ENCODE measurements at regions not wholly inside any gene's neighbourhood (a gene's known extent, or its start where the extent isn't known, plus 50 kb on each side); places are given as distances from the start of the nearest gene placed in this dataset.
A peak's percentile ranks its signal among the peaks of the same experiment; 100 is the strongest.
"Not testable (repeated sequence)": the region's sequence is repeated elsewhere in the genome, so short reads cannot be mapped to it uniquely, and the experiment has no call there.

DNA sequence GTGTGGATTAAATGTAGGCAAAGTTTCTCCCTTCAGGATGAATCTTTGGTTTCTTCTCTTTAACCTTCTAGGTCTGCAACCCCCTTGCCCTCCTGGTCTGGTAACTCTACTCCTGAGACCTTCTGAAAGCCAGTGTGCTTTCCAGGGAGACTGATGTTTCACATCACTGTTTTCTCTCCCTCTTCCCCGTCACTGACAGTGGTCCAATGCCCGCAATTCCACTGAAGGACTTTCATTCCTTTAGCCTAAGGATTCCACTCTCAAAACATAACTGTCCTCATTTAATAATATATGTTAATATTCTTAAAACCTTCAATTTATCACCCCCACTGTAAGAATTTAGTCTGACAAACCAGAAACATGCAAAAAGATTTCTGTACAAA is 101.5 kb upstream of the CPNE4 start:
- 50% methylated on average over 2 of the region's 2 CpGs; no CpG with 5 or more reads in 1 of the 2 experiments for WGBS, 2 experiments (ENCODE audit: insufficient coverage in 2 of 2)
- H3K27ac ChIP-seq (ENCODE audit: low read depth, low read length, severe bottlenecking): peak overlapping the region; percentile 78
- peaks cover 24% of the 10 kb centered on the region for H3K4me1 ChIP-seq (ENCODE audit: control insufficient read depth, insufficient read depth, low read length, poor library complexity, severe bottlenecking)
- H3K4me3 ChIP-seq (ENCODE audit: extremely low read depth, insufficient read depth, low read length, poor library complexity, severe bottlenecking): no peak overlapping the region
- H3K36me3 ChIP-seq (ENCODE audit: control insufficient read depth, insufficient read depth, low read length): no peaks in the 10 kb centered on the region
- no peaks in the 10 kb centered on the region for H3K9me3 ChIP-seq (ENCODE audit: control insufficient read depth, low read length)

DNA sequence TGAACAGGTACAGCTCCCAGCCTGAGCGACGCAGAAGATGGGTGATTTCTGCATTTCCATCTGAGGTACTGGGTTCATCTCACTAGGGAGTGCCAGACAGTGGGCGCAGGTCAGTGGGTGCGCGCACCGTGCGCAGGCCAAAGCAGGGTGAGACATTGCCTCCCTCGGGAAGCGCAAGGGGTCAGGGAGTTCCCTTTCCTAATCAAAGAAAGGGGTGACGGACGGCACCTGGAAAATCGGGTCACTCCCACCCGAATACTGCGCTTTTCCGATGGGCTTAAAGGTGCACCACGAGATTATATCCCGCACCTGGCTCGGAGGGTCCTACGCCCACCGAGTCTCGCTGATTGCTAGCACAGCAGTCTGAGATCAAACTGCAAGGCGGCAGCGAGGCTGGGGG is 102.1 kb upstream of the CPNE4 start:
- not testable (repeated sequence) for H3K9me3 ChIP-seq (ENCODE audit: control insufficient read depth, low read length); H3K27ac ChIP-seq (ENCODE audit: low read depth, low read length, severe bottlenecking); H3K36me3 ChIP-seq (ENCODE audit: control insufficient read depth, insufficient read depth, low read length); H3K4me3 ChIP-seq (ENCODE audit: extremely low read depth, insufficient read depth, low read length, poor library complexity, severe bottlenecking)
- WGBS, 2 experiments (ENCODE audit: insufficient coverage in 2 of 2): 41 to 47% methylated on average over 12 to 14 of the region's 23 CpGs
- H3K4me1 ChIP-seq (ENCODE audit: control insufficient read depth, insufficient read depth, low read length, poor library complexity, severe bottlenecking): peaks cover 24% of the 10 kb centered on the region

GRCh38 chr3:132145833-132146232 is 111.0 kb upstream of the CPNE4 start:
- WGBS, 2 experiments (ENCODE audit: insufficient coverage in 2 of 2): 82% methylated on average over 1 of the region's 2 CpGs; no CpG with 5 or more reads in 1 of the 2 experiments
- Histone ChIP-seq H3K9me3 (ENCODE audit: control insufficient read depth, low read length) (no peaks in the 10 kb centered on the region), H3K4me3 (ENCODE audit: extremely low read depth, insufficient read depth, low read length, poor library complexity, severe bottlenecking) (no peak overlapping the region), H3K36me3 (ENCODE audit: control insufficient read depth, insufficient read depth, low read length) (no peaks in the 10 kb centered on the region), H3K27ac (ENCODE audit: low read depth, low read length, severe bottlenecking) (no peak overlapping the region), H3K4me1 (ENCODE audit: control insufficient read depth, insufficient read depth, low read length, poor library complexity, severe bottlenecking) (no peaks in the 10 kb centered on the region)

DNA sequence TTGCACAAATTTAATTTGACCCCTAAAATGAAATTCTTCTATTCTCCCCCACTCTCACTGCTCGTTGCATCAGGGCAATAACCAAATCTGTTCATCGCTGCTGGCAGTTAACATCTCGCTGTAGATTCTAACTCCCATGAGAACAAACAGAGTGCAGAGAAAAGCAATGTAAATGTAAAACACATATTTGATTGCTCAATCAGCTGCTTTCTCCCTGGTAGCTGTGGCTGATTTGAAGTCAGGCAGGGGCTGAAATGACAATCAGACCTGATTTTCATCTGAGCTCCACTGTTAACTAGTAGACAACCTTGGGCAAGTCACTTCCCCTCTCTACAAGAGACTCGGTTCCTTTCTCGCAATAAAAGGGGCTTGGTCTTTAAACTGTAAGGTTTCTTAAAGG is 119.8 kb upstream of the CPNE4 start:
- H3K36me3 ChIP-seq (ENCODE audit: control insufficient read depth, insufficient read depth, low read length): no peaks in the 10 kb centered on the region
- no peak overlapping the region for H3K27ac ChIP-seq (ENCODE audit: low read depth, low read length, severe bottlenecking)
- no peaks in the 10 kb centered on the region for H3K9me3 ChIP-seq (ENCODE audit: control insufficient read depth, low read length)
- 100% methylated on average over 1 to 3 of the region's 5 CpGs for WGBS, 2 experiments (ENCODE audit: insufficient coverage in 2 of 2)
- no peaks in the 10 kb centered on the region for H3K4me1 ChIP-seq (ENCODE audit: control insufficient read depth, insufficient read depth, low read length, poor library complexity, severe bottlenecking)
- H3K4me3 ChIP-seq (ENCODE audit: extremely low read depth, insufficient read depth, low read length, poor library complexity, severe bottlenecking): no peak overlapping the region

GRCh38 chr3:132159145-132159544 is 124.3 kb upstream of the CPNE4 start:
- H3K36me3 ChIP-seq (ENCODE audit: control insufficient read depth, insufficient read depth, low read length): no peaks in the 10 kb centered on the region
- WGBS, 2 experiments (ENCODE audit: insufficient coverage in 2 of 2): 100% methylated on average over 1 of the region's 2 CpGs
- no peak overlapping the region for H3K27ac ChIP-seq (ENCODE audit: low read depth, low read length, severe bottlenecking)
- no peaks in the 10 kb centered on the region for H3K9me3 ChIP-seq (ENCODE audit: control insufficient read depth, low read length)
- H3K4me3 ChIP-seq (ENCODE audit: extremely low read depth, insufficient read depth, low read length, poor library complexity, severe bottlenecking): no peak overlapping the region
- H3K4me1 ChIP-seq (ENCODE audit: control insufficient read depth, insufficient read depth, low read length, poor library complexity, severe bottlenecking): no peaks in the 10 kb centered on the region

DNA sequence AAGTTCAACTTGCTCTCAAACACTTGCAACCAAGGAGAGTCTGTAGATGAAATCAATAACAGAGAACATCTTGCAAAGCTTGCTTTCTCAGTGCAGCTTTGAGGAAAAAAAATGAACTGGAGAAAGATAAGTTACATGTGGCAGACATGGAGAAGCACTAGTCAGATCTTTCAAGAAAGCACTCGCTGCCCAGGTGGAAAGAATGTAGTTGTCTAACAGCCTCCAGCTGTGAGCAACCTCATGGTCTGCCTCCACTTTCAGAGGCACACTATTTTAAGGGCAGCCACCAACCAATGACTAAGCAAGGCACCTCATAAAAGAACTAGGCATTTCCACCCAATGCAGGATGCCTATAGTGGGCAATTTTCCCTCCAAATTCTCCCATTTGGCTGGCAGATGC is 125.4 kb upstream of the CPNE4 start:
- 86% methylated on average over 1 of the region's 1 CpG; no CpG with 5 or more reads in 1 of the 2 experiments for WGBS, 2 experiments (ENCODE audit: insufficient coverage in 2 of 2)
- H3K9me3 ChIP-seq (ENCODE audit: control insufficient read depth, low read length): no peaks in the 10 kb centered on the region
- no peak overlapping the region for H3K27ac ChIP-seq (ENCODE audit: low read depth, low read length, severe bottlenecking)
- no peaks in the 10 kb centered on the region for H3K4me1 ChIP-seq (ENCODE audit: control insufficient read depth, insufficient read depth, low read length, poor library complexity, severe bottlenecking)
- no peak overlapping the region for H3K4me3 ChIP-seq (ENCODE audit: extremely low read depth, insufficient read depth, low read length, poor library complexity, severe bottlenecking)
- no peaks in the 10 kb centered on the region for H3K36me3 ChIP-seq (ENCODE audit: control insufficient read depth, insufficient read depth, low read length)

GRCh38 chr3:132161608-132162007 is 126.8 kb upstream of the CPNE4 start:
- H3K36me3 ChIP-seq (ENCODE audit: control insufficient read depth, insufficient read depth, low read length): no peaks in the 10 kb centered on the region
- no peak overlapping the region for H3K27ac ChIP-seq (ENCODE audit: low read depth, low read length, severe bottlenecking)
- H3K4me1 ChIP-seq (ENCODE audit: control insufficient read depth, insufficient read depth, low read length, poor library complexity, severe bottlenecking): no peaks in the 10 kb centered on the region
- H3K4me3 ChIP-seq (ENCODE audit: extremely low read depth, insufficient read depth, low read length, poor library complexity, severe bottlenecking): no peak overlapping the region
- no CpG with 5 or more reads among the region's 1 CpG for WGBS, 2 experiments (ENCODE audit: insufficient coverage in 2 of 2)
- no peaks in the 10 kb centered on the region for H3K9me3 ChIP-seq (ENCODE audit: control insufficient read depth, low read length)

DNA sequence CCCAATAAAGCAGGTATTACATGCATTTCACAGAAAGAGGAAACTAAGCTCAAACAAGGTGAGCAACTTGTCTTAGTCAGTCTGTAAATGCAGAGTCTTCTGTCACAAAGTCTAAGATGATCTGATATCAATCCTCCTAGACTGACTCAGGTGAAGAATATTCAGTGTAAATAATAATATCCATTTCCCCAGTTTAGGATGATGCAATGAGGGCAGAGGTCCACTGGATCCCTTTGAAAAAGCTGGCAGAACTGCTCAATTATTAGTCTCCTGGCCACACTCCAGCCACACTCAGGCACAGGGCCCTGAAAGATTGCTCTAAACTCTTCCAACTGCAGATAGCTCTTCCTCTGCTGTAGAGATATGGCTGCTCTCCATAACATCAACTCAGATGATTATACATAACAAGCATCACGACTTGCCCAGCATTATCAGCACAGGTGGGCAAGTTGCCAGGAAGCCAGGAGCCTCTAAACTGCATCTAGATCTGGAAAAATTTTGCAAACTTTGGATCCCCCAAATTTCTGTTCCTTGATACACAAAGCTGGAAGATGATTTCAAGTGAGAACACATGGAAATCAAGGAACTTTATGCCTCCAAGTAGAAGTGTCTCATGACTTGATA is 129.8 kb upstream of the CPNE4 start:
- no peak overlapping the region for H3K27ac ChIP-seq (ENCODE audit: low read depth, low read length, severe bottlenecking)
- 57% methylated on average over 1 of the region's 1 CpG; no CpG with 5 or more reads in 1 of the 2 experiments for WGBS, 2 experiments (ENCODE audit: insufficient coverage in 2 of 2)
- no peaks in the 10 kb centered on the region for H3K9me3 ChIP-seq (ENCODE audit: control insufficient read depth, low read length)
- H3K36me3 ChIP-seq (ENCODE audit: control insufficient read depth, insufficient read depth, low read length): no peaks in the 10 kb centered on the region
- no peaks in the 10 kb centered on the region for H3K4me1 ChIP-seq (ENCODE audit: control insufficient read depth, insufficient read depth, low read length, poor library complexity, severe bottlenecking)
- H3K4me3 ChIP-seq (ENCODE audit: extremely low read depth, insufficient read depth, low read length, poor library complexity, severe bottlenecking): no peak overlapping the region

GRCh38 chr3:132167870-132168269 is 133.1 kb upstream of the CPNE4 start:
- Histone ChIP-seq H3K9me3 (ENCODE audit: control insufficient read depth, low read length) (no peaks in the 10 kb centered on the region), H3K36me3 (ENCODE audit: control insufficient read depth, insufficient read depth, low read length) (no peaks in the 10 kb centered on the region), H3K4me3 (ENCODE audit: extremely low read depth, insufficient read depth, low read length, poor library complexity, severe bottlenecking) (no peak overlapping the region), H3K4me1 (ENCODE audit: control insufficient read depth, insufficient read depth, low read length, poor library complexity, severe bottlenecking) (no peaks in the 10 kb centered on the region), H3K27ac (ENCODE audit: low read depth, low read length, severe bottlenecking) (no peak overlapping the region)
- WGBS, 2 experiments (ENCODE audit: insufficient coverage in 2 of 2): 80% methylated on average over 3 of the region's 5 CpGs; no CpG with 5 or more reads in 1 of the 2 experiments

- Histone ChIP-seq H3K9me3 (ENCODE audit: control insufficient read depth, low read length) (no peaks in the 10 kb centered on the region), H3K36me3 (ENCODE audit: control insufficient read depth, insufficient read depth, low read length) (no peaks in the 10 kb centered on the region), H3K4me3 (ENCODE audit: extremely low read depth, insufficient read depth, low read length, poor library complexity, severe bottlenecking) (no peak overlapping the region), H3K27ac (ENCODE audit: low read depth, low read length, severe bottlenecking) (no peak overlapping the region), H3K4me1 (ENCODE audit: control insufficient read depth, insufficient read depth, low read length, poor library complexity, severe bottlenecking) (no peaks in the 10 kb centered on the region)
- 100% methylated on average over 1 of the region's 1 CpG; no CpG with 5 or more reads in 1 of the 2 experiments for WGBS, 2 experiments (ENCODE audit: insufficient coverage in 2 of 2)
Measured at GRCh38 chr3:132174500-132174899, 139.7 kb upstream of the CPNE4 start.

GRCh38 chr3:132180337-132180791 is 136.8 kb upstream of the ACP3 start:
- 24 to 29% methylated on average over 3 of the region's 3 CpGs for WGBS, 2 experiments (ENCODE audit: insufficient coverage in 2 of 2)
- Histone ChIP-seq H3K9me3 (ENCODE audit: control insufficient read depth, low read length) (no peaks in the 10 kb centered on the region), H3K4me3 (ENCODE audit: extremely low read depth, insufficient read depth, low read length, poor library complexity, severe bottlenecking) (no peak overlapping the region), H3K36me3 (ENCODE audit: control insufficient read depth, insufficient read depth, low read length) (no peaks in the 10 kb centered on the region), H3K4me1 (ENCODE audit: control insufficient read depth, insufficient read depth, low read length, poor library complexity, severe bottlenecking) (no peaks in the 10 kb centered on the region), H3K27ac (ENCODE audit: low read depth, low read length, severe bottlenecking) (no peak overlapping the region)
